GM20000 (cell line): ENCODE measurements at regions not wholly inside any gene's neighbourhood (a gene's known extent, or its start where the extent isn't known, plus 50 kb on each side); places are given as distances from the start of the nearest gene placed in this dataset.

ENCODE experiments used
- DNase-seq: peaks from one replicate; pipeline ENCODE4 v3.0.0; 2012; ENCODE audit warnings: low spot score
- CTCF ChIP-seq: IDR thresholded peaks from 2 replicates; pipeline ENCODE4 v1.5.1; 2012; ENCODE audit warnings: mild to moderate bottlenecking, control low read depth; ENCODE audit errors: extremely low read depth, missing control alignments

- DNase-seq: no peak
- no peak for TF ChIP-seq CTCF
Observed at GRCh38 chr21:27129215-27129614, 162.3 kb upstream of the ADAMTS5 start.

- DNase-seq: no peak
- no peak for TF ChIP-seq CTCF
Observed at GRCh38 chr21:27126140-27126539, 159.3 kb upstream of the ADAMTS5 start.

GRCh38 chr21:27122686-27123085 lies 155.8 kb upstream of the ADAMTS5 start:
- DNase-seq: no peak
- TF ChIP-seq CTCF: no peak

GRCh38 chr21:27114111-27114510 lies 147.2 kb upstream of the ADAMTS5 start:
- TF ChIP-seq CTCF: no peak
- DNase-seq: no peak

GRCh38 chr21:27112186-27112585 lies 145.3 kb upstream of the ADAMTS5 start:
- TF ChIP-seq CTCF: no peak
- no peak for DNase-seq

- TF ChIP-seq CTCF: no peak
- DNase-seq: no peak
Observed at GRCh38 chr21:27110956-27111355, 144.1 kb upstream of the ADAMTS5 start.

- no peak for DNase-seq
- TF ChIP-seq CTCF: no peak
Observed at GRCh38 chr21:27108701-27109100, 141.8 kb upstream of the ADAMTS5 start.
